Vagina (tissue), 2 donors: ENCODE measurements at regions not wholly inside any gene's neighbourhood (a gene's known extent, or its start where the extent isn't known, plus 50 kb on each side); places are given as distances from the start of the nearest gene placed in this dataset.

Source experiments
- POLR2A ChIP-seq, 2 donors: fragments of 450-650 bp; IDR thresholded peaks; one replicate each; pipeline ENCODE4 v1.6.1; 2017; ENCODE audit warnings: antibody characterized with exemption in 2 of 2, mild to moderate bottlenecking in 2 of 2, moderate library complexity in 2 of 2
- TF ChIP-seq, protein P1 (sequence below), 3 experiments: fragments of 450-650 bp in 2 of 3; fragments of 200-600 bp in 1 of 3; sonication (generic) in 1 of 3; IDR thresholded peaks; one replicate each; pipeline ENCODE4 v1.5.1; 2017 to 2019; ENCODE audit warnings: antibody characterized with exemption in 3 of 3, mild to moderate bottlenecking in 2 of 3, moderate library complexity in 2 of 3

DNA sequence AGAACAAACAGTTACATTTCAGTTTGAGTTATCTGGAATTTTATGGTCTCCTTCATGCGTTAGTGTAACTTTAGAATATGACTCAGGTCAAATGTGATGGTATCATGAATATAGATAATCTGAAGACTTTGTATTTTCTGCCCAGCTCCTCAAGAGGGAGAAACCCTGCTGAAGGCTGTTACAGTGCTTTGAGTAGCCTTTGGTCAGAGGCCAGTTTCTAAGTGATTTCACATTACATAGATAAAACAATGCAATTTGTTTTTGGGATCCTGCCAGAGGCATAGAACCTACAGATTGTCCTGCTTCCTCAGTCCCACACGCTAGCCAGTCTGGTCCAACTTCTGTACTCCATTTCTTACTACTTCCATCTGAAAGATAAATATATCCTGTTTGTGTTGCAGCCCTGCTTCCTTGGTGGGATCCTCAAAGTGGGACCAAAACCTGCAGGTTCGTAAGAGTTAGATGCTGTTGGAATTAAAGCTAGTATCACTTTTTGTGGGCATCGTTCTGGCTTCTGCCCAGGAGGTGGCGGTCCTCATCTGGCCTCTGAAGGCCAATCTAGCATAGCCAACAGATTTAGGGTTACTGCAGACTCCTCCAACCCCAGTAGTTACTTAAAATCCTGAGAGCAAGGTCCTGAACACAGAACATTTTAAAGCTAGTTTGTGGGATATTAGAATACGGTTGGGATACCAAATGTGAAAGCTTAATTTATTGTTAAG lies 645.8 kb upstream of the USP24 start:
- TF ChIP-seq POLR2A (IDR thresholded peaks at IDR 0.05) = no peak
- TF ChIP-seq, protein P1, sequence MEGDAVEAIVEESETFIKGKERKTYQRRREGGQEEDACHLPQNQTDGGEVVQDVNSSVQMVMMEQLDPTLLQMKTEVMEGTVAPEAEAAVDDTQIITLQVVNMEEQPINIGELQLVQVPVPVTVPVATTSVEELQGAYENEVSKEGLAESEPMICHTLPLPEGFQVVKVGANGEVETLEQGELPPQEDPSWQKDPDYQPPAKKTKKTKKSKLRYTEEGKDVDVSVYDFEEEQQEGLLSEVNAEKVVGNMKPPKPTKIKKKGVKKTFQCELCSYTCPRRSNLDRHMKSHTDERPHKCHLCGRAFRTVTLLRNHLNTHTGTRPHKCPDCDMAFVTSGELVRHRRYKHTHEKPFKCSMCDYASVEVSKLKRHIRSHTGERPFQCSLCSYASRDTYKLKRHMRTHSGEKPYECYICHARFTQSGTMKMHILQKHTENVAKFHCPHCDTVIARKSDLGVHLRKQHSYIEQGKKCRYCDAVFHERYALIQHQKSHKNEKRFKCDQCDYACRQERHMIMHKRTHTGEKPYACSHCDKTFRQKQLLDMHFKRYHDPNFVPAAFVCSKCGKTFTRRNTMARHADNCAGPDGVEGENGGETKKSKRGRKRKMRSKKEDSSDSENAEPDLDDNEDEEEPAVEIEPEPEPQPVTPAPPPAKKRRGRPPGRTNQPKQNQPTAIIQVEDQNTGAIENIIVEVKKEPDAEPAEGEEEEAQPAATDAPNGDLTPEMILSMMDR (IDR thresholded peaks at IDR 0.05) = no peak
